H9 (cell line): ENCODE measurements at regions not wholly inside any gene's neighbourhood (a gene's known extent, or its start where the extent isn't known, plus 50 kb on each side); places are given as distances from the start of the nearest gene placed in this dataset.

ENCODE experiments used
- DNase-seq: peaks from one replicate; pipeline ENCODE4 v3.0.0-alpha.2; 2017
- H2AFZ ChIP-seq: one replicate; pipeline ENCODE4 v1.6.1; 2013; ENCODE audit warnings: mild to moderate bottlenecking, low read length, control low read depth, moderate library complexity
- H2AK5ac ChIP-seq: 2 replicates; pipeline ENCODE4 v1.6.1; 2013; ENCODE audit warnings: low read length, control low read depth, mixed read lengths; ENCODE audit not compliant: insufficient read length
- H2BK120ac ChIP-seq: one replicate; pipeline ENCODE4 v1.6.1; 2013; ENCODE audit warnings: low read depth, mild to moderate bottlenecking, low read length, control low read depth, inconsistent platforms; ENCODE audit not compliant: poor library complexity, severe bottlenecking
- H2BK12ac ChIP-seq: 2 replicates; pipeline ENCODE4 v1.6.1; 2013; ENCODE audit warnings: low read length, control low read depth, mixed read lengths, low read depth; ENCODE audit not compliant: insufficient read length
- H2BK15ac ChIP-seq: 2 replicates; pipeline ENCODE4 v1.6.1; 2013; ENCODE audit warnings: low read depth, low read length, control low read depth
- H2BK20ac ChIP-seq: one replicate; pipeline ENCODE4 v1.6.1; 2013; ENCODE audit warnings: low read depth, mild to moderate bottlenecking, low read length, control low read depth, inconsistent platforms; ENCODE audit not compliant: poor library complexity, severe bottlenecking
- H2BK5ac ChIP-seq: 2 replicates; pipeline ENCODE4 v1.6.1; 2013; ENCODE audit warnings: low read length, control low read depth, mixed read lengths; ENCODE audit not compliant: insufficient read length
- H3K14ac ChIP-seq: 2 replicates; pipeline ENCODE4 v1.6.1; 2013; ENCODE audit warnings: low read length, control low read depth; ENCODE audit not compliant: insufficient read depth
- H3K18ac ChIP-seq: 2 replicates; pipeline ENCODE4 v1.6.1; 2013; ENCODE audit warnings: low read depth, mild to moderate bottlenecking, mixed read lengths, low read length, control low read depth; ENCODE audit not compliant: insufficient read length
- H3K23ac ChIP-seq: 2 replicates; pipeline ENCODE4 v1.6.1; 2013; ENCODE audit warnings: low read length, control low read depth, mixed read lengths, low read depth; ENCODE audit not compliant: insufficient read length
- H3K23me2 ChIP-seq: 2 replicates; pipeline ENCODE4 v1.6.1; 2013; ENCODE audit warnings: low read depth, mild to moderate bottlenecking, mixed read lengths, low read length, control low read depth; ENCODE audit not compliant: insufficient read length, poor library complexity, severe bottlenecking
- H3K27ac ChIP-seq: 2 replicates; pipeline ENCODE4 v1.5.1; 2013; ENCODE audit warnings: low read length, control low read depth, mixed read lengths, low read depth; ENCODE audit not compliant: insufficient read length
- H3K27me3 ChIP-seq: 2 replicates; pipeline ENCODE4 v1.6.1; 2013; ENCODE audit warnings: low read length, control low read depth, inconsistent platforms; ENCODE audit not compliant: insufficient read depth
- H3K4ac ChIP-seq: 2 replicates; pipeline ENCODE4 v1.6.1; 2013; ENCODE audit warnings: low read depth, mild to moderate bottlenecking, control low read depth, inconsistent platforms, low read length, moderate library complexity
- H3K4me1 ChIP-seq: 2 replicates; pipeline ENCODE4 v1.6.1; 2013; ENCODE audit warnings: low read length, control low read depth, inconsistent platforms; ENCODE audit not compliant: insufficient read depth
- H3K4me2 ChIP-seq: 2 replicates; pipeline ENCODE4 v1.6.1; 2013; ENCODE audit warnings: low read length, control low read depth, mixed read lengths; ENCODE audit not compliant: insufficient read length, insufficient read depth
- H3K56ac ChIP-seq: 2 replicates; pipeline ENCODE4 v1.6.1; 2013; ENCODE audit warnings: low read depth, mild to moderate bottlenecking, mixed read lengths, low read length, control low read depth; ENCODE audit not compliant: insufficient read length
- H3K79me1 ChIP-seq: 2 replicates; pipeline ENCODE4 v1.6.1; 2013; ENCODE audit warnings: low read depth, mild to moderate bottlenecking, moderate library complexity, low read length, control low read depth, inconsistent platforms; ENCODE audit not compliant: insufficient read depth, poor library complexity, severe bottlenecking
- H3K79me2 ChIP-seq: 2 replicates; pipeline ENCODE4 v1.6.1; 2013; ENCODE audit warnings: low read length, control low read depth, inconsistent platforms; ENCODE audit not compliant: insufficient read depth
- H3K9ac ChIP-seq: 2 replicates; pipeline ENCODE4 v1.6.1; 2013; ENCODE audit warnings: low read length, control low read depth, mixed read lengths; ENCODE audit not compliant: insufficient read length; ENCODE audit errors: extremely low read depth
- H3K9me3 ChIP-seq: one replicate; pipeline ENCODE4 v1.6.1; 2013; ENCODE audit warnings: low read depth, low read length, inconsistent platforms; ENCODE audit not compliant: control insufficient read depth
- H3T11ph ChIP-seq: one replicate; pipeline ENCODE4 v1.6.1; 2013; ENCODE audit warnings: mild to moderate bottlenecking, low read length, control low read depth, inconsistent platforms
- H4K20me1 ChIP-seq: one replicate; pipeline ENCODE4 v1.6.1; 2013; ENCODE audit not compliant: control insufficient read depth, insufficient read length, insufficient read depth
- H4K5ac ChIP-seq: 2 replicates; pipeline ENCODE4 v1.6.1; 2013; ENCODE audit warnings: low read depth, mild to moderate bottlenecking, mixed read lengths, low read length, control low read depth; ENCODE audit not compliant: insufficient read length
- H4K8ac ChIP-seq: replicated peaks from 2 replicates; pipeline ENCODE4 v1.6.1; 2013; ENCODE audit warnings: low read length, control low read depth, mixed read lengths, low read depth; ENCODE audit not compliant: insufficient read length
- H4K91ac ChIP-seq: 2 replicates; pipeline ENCODE4 v1.6.1; 2013; ENCODE audit warnings: low read depth, mild to moderate bottlenecking, moderate library complexity, mixed read lengths, low read length, control low read depth; ENCODE audit not compliant: insufficient read length
- H3K27ac Mint-ChIP-seq, 3 experiments: 2 replicates in 2 of 3; 3 replicates in 1 of 3; pipeline ENCODE4 v1.8.0; 2020 to 2021; ENCODE audit warnings: mixed read lengths in 3 of 3, mild to moderate bottlenecking in 1 of 3, moderate library complexity in 1 of 3
- H3K27me3 Mint-ChIP-seq: 2 replicates; pipeline ENCODE4 v1.8.0; 2021; ENCODE audit warnings: low read depth, mild to moderate bottlenecking, moderate library complexity, mixed read lengths
- H3K36me3 Mint-ChIP-seq, 3 experiments: 2 replicates in 2 of 3; 3 replicates in 1 of 3; pipeline ENCODE4 v1.8.0; 2020 to 2021; ENCODE audit warnings: low read depth in 3 of 3, mixed read lengths in 3 of 3; ENCODE audit not compliant: insufficient read depth in 1 of 3
- H3K4me1 Mint-ChIP-seq, 2 experiments: 2 replicates each; pipeline ENCODE4 v1.8.0; 2020; ENCODE audit warnings: mixed read lengths in 2 of 2
- H3K4me3 Mint-ChIP-seq, 2 experiments: 2 replicates in 1 of 2; 3 replicates in 1 of 2; pipeline ENCODE4 v1.8.0; 2020 to 2021; ENCODE audit warnings: mild to moderate bottlenecking in 2 of 2, mixed read lengths in 2 of 2, moderate library complexity in 1 of 2
- H3K9me3 Mint-ChIP-seq, 2 experiments: 2 replicates in 1 of 2; 3 replicates in 1 of 2; pipeline ENCODE4 v1.8.0; 2020; ENCODE audit warnings: mild to moderate bottlenecking in 2 of 2, mixed read lengths in 2 of 2, moderate library complexity in 1 of 2
- CTCF ChIP-seq: fragments of 200-600 bp; sonication (generic); conservative IDR thresholded peaks from 3 replicates; pipeline ENCODE4 v1.8.0; 2021; ENCODE audit warnings: antibody characterized with exemption, mild to moderate bottlenecking
- WGBS: extraction: QIAGEN DNeasy Blood & Tissue Kit; methylation state at CpG from one replicate; pipeline ENCODE4 v1.1.7; 2013; ENCODE audit warnings: missing lambda C conversion rate, low lambda C conversion rate, mixed read lengths; ENCODE audit not compliant: insufficient read length; ENCODE audit errors: extremely low coverage; 5-methylcytosine and 5-hydroxymethylcytosine counted together

GRCh38 chr22:49216579-49216978 is 611.1 kb downstream of the BRD1 start:
- no peaks in the 10 kb centered on the region for H3K23me2 ChIP-seq
- no peak for TF ChIP-seq CTCF
- no peak overlapping the region for H4K8ac ChIP-seq
- H4K20me1 ChIP-seq: no peaks in the 10 kb centered on the region
- H4K91ac ChIP-seq: no peak overlapping the region
- H2BK5ac ChIP-seq: no peak overlapping the region
- H3K27me3 ChIP-seq: no peaks in the 10 kb centered on the region
- no peaks in the 10 kb centered on the region for H3K4me1 ChIP-seq
- H3K56ac ChIP-seq: no peak overlapping the region
- no peaks in the 10 kb centered on the region for H3K79me1 ChIP-seq
- H3K79me2 ChIP-seq: no peaks in the 10 kb centered on the region
- H3T11ph ChIP-seq: no peak overlapping the region
- H3K18ac ChIP-seq: no peak overlapping the region
- no peaks in the 10 kb centered on the region for H3K4me1 Mint-ChIP-seq
- no peak overlapping the region for H3K27ac ChIP-seq
- H2BK12ac ChIP-seq: no peak overlapping the region
- no peak overlapping the region for H4K5ac ChIP-seq
- H2AFZ ChIP-seq: no peak overlapping the region
- DNase-seq: peak; percentile 4
- WGBS: no CpG with 5 or more reads among the region's 5 CpGs
- H3K23ac ChIP-seq: no peak overlapping the region
- H2BK120ac ChIP-seq: no peak overlapping the region
- H3K9me3 Mint-ChIP-seq: peaks cover 28 to 35% of the 10 kb centered on the region in 2 experiments
- H3K9ac ChIP-seq: no peak overlapping the region
- no peak overlapping the region for H3K4me2 ChIP-seq
- no peak overlapping the region for H2BK15ac ChIP-seq
- H2BK20ac ChIP-seq: no peak overlapping the region
- no peak overlapping the region for H2AK5ac ChIP-seq
- peaks cover 6 to 16% (median 6%) of the 10 kb centered on the region in 3 experiments for H3K36me3 Mint-ChIP-seq
- H3K9me3 ChIP-seq: peaks cover 18% of the 10 kb centered on the region
- H3K27me3 Mint-ChIP-seq: peaks cover 47% of the 10 kb centered on the region
- no peak overlapping the region for H3K4ac ChIP-seq
- no peak overlapping the region for H3K14ac ChIP-seq
- no peak overlapping the region for H3K4me3 Mint-ChIP-seq
- H3K27ac Mint-ChIP-seq: no peak overlapping the region
